Ishikawa (cell line): ENCODE measurements at regions not wholly inside any gene's neighbourhood (a gene's known extent, or its start where the extent isn't known, plus 50 kb on each side); places are given as distances from the start of the nearest gene placed in this dataset.

ENCODE experiments used
- EP300 ChIP-seq: IDR thresholded peaks from 2 replicates; pipeline ENCODE4 v1.6.1; 2012; ENCODE audit warnings: borderline replicate concordance
- NFIC ChIP-seq: IDR thresholded peaks from 2 replicates; pipeline ENCODE4 v1.6.1; 2012
- TF ChIP-seq, protein P1 (sequence below): IDR thresholded peaks from 2 replicates; pipeline ENCODE4 v1.6.1; 2012

DNA sequence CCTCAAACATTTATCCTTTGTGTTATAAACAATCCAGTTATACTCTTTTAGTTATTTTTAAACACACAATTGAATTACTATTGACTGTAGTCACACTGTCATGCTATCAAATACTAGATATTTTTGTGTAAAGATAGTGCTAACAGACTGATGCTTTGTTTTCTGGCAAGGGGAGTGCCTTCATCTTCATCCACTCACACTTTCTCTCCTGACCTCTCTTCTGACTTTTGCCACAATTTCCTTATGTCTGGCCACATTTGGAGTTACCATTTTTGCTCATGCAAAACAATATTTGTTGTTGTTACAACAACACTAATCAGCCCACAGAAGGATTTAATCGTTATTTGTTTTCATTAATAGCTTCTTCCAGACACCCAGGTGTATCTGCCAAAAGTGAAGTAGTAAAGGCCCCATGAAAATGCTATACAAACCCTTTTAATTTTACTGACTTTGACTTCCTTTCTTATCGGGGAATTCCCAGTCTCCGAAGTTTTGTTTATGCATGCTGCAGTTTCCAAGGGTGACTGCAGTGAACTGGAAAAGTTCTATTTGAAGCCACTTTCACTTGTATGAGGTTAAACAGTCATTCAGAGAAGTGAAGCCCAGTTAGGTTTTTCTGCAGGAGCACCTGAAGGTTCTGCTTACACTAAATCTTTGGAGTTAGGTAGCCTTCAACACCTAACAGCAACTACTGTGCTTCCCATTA lies 66.1 kb upstream of the FRY start:
- TF ChIP-seq, protein P1, sequence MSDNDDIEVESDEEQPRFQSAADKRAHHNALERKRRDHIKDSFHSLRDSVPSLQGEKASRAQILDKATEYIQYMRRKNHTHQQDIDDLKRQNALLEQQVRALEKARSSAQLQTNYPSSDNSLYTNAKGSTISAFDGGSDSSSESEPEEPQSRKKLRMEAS, result no peak
- TF ChIP-seq EP300 (no peak), NFIC (no peak)
